CD14-positive monocyte (primary cell): ENCODE measurements at regions not wholly inside any gene's neighbourhood (a gene's known extent, or its start where the extent isn't known, plus 50 kb on each side); places are given as distances from the start of the nearest gene placed in this dataset.
"Not testable (repeated sequence)": the region's sequence is repeated elsewhere in the genome, so short reads cannot be mapped to it uniquely, and the experiment has no call there.

Experiments
- DNase-seq, 3 donors: peaks; one replicate each; pipeline ENCODE4 v3.0.0-alpha.2; 2011 to 2022
- H2AFZ ChIP-seq: 2 replicates; pipeline ENCODE4 v1.6.0; 2012; ENCODE audit warnings: mild to moderate bottlenecking, low read depth, low read length, inconsistent platforms; ENCODE audit not compliant: insufficient read depth, poor library complexity, severe bottlenecking
- H3K27ac ChIP-seq, 2 donors: 1 replicate in 1 of 2; 2 replicates in 1 of 2; pipeline ENCODE4 v1.5.1; 2012 to 2013; ENCODE audit warnings: low read length in 2 of 2, control low read depth in 1 of 2, inconsistent platforms in 1 of 2, low read depth in 1 of 2, mild to moderate bottlenecking in 1 of 2
- H3K27me3 ChIP-seq, 2 donors: one replicate each; pipeline versions ENCODE4 v1.6.0 to v1.6.1; 2011 to 2013; ENCODE audit warnings: low read length in 2 of 2; ENCODE audit not compliant: control insufficient read depth in 2 of 2, insufficient read depth in 2 of 2
- H3K36me3 ChIP-seq, 2 donors: replicated peaks in 1 of 2; 1 replicate in 1 of 2; 2 replicates in 1 of 2; pipeline versions ENCODE4 v1.5.1 to v1.6.1; 2012 to 2013; ENCODE audit warnings: low read length in 2 of 2, control low read depth in 1 of 2, inconsistent platforms in 1 of 2, mild to moderate bottlenecking in 1 of 2; ENCODE audit not compliant: insufficient read depth in 2 of 2, control insufficient read depth in 1 of 2
- H3K4me1 ChIP-seq, 2 donors: 1 replicate in 1 of 2; 2 replicates in 1 of 2; pipeline versions ENCODE4 v1.5.1 to v1.6.1; 2012 to 2013; ENCODE audit warnings: low read length in 2 of 2, control low read depth in 1 of 2, inconsistent platforms in 1 of 2, mild to moderate bottlenecking in 1 of 2, moderate library complexity in 1 of 2; ENCODE audit not compliant: insufficient read depth in 2 of 2, control insufficient read depth in 1 of 2
- H3K4me2 ChIP-seq: replicated peaks from 2 replicates; pipeline ENCODE3; 2012; ENCODE audit warnings: low read length, moderate library complexity, mild to moderate bottlenecking; ENCODE audit not compliant: poor library complexity, severe bottlenecking; ENCODE audit errors: extremely low read depth
- H3K4me3 ChIP-seq, 3 experiments: fragments of 200-600 bp in 1 of 3; sonication (generic) in 1 of 3; replicated peaks in 1 of 3; 1 replicate in 2 of 3; 2 replicates in 1 of 3; pipeline ENCODE4 v1.5.1; 2011 to 2013; ENCODE audit warnings: low read length in 3 of 3, mild to moderate bottlenecking in 3 of 3, control low read depth in 2 of 3, low read depth in 2 of 3, inconsistent platforms in 1 of 3, moderate library complexity in 1 of 3
- H3K79me2 ChIP-seq: 2 replicates; pipeline ENCODE4 v1.6.0; 2012; ENCODE audit warnings: mild to moderate bottlenecking, control low read depth, inconsistent platforms, low read length, moderate library complexity; ENCODE audit not compliant: insufficient read depth
- H3K9ac ChIP-seq: 2 replicates; pipeline ENCODE4 v1.6.0; 2017; ENCODE audit warnings: low read length, mild to moderate bottlenecking; ENCODE audit not compliant: insufficient read depth, poor library complexity, severe bottlenecking
- H3K9me3 ChIP-seq, 2 donors: replicated peaks in 1 of 2; 1 replicate in 1 of 2; 2 replicates in 1 of 2; pipeline versions ENCODE4 v1.5.1 to v1.6.1; 2012 to 2013; ENCODE audit warnings: low read length in 2 of 2, control low read depth in 1 of 2; ENCODE audit not compliant: control insufficient read depth in 1 of 2, insufficient read depth in 1 of 2
- H4K20me1 ChIP-seq: 2 replicates; pipeline ENCODE4 v1.6.0; 2012; ENCODE audit warnings: mild to moderate bottlenecking, low read length, control low read depth, moderate library complexity; ENCODE audit not compliant: insufficient read depth
- H3K27ac Mint-ChIP-seq, 7 donors: one replicate each; pipeline ENCODE4 v1.8.0; 2020; ENCODE audit warnings: mild to moderate bottlenecking in 7 of 7, mixed read lengths in 7 of 7, moderate library complexity in 6 of 7, inconsistent platforms in 2 of 7
- H3K27me3 Mint-ChIP-seq, 3 donors: one replicate each; pipeline ENCODE4 v1.8.0; 2021 to 2022; ENCODE audit warnings: low read depth in 3 of 3, mild to moderate bottlenecking in 3 of 3, mixed read lengths in 3 of 3, moderate library complexity in 3 of 3, inconsistent platforms in 1 of 3
- H3K36me3 Mint-ChIP-seq, 2 donors: one replicate each; pipeline ENCODE4 v1.8.0; 2020; ENCODE audit warnings: mixed read lengths in 2 of 2, inconsistent platforms in 1 of 2, mild to moderate bottlenecking in 1 of 2
- H3K4me1 Mint-ChIP-seq: one replicate; pipeline ENCODE4 v1.8.0; 2020; ENCODE audit warnings: mild to moderate bottlenecking, mixed read lengths
- H3K4me3 Mint-ChIP-seq, 2 donors: one replicate each; pipeline ENCODE4 v1.8.0; 2020; ENCODE audit warnings: mild to moderate bottlenecking in 2 of 2, mixed read lengths in 2 of 2, moderate library complexity in 1 of 2
- H3K9me3 Mint-ChIP-seq, 7 donors: one replicate each; pipeline ENCODE4 v1.8.0; 2020 to 2022; ENCODE audit warnings: mixed read lengths in 7 of 7, mild to moderate bottlenecking in 6 of 7, moderate library complexity in 6 of 7, inconsistent platforms in 2 of 7
- CTCF ChIP-seq: fragments of 200-600 bp; IDR thresholded peaks from one replicate; pipeline ENCODE4 v1.8.0; 2022; ENCODE audit warnings: antibody characterized with exemption, mild to moderate bottlenecking
- WGBS: methylation state at CpG from one replicate; pipeline ENCODE4 v1.1.5; 2013; ENCODE audit warnings: missing lambda C conversion rate; ENCODE audit not compliant: insufficient coverage; 5-methylcytosine and 5-hydroxymethylcytosine counted together
- intact Hi-C, 2 donors: fragments of 100-400 bp; cut with micrococcal nuclease; formaldehyde crosslinking; loops; one replicate each; pipeline versions ENCODE4 v1.15.0 to v1.15.1; 2023

- no peaks in the 10 kb centered on the region for H3K36me3 Mint-ChIP-seq
- H3K27me3 Mint-ChIP-seq = no peaks in the 10 kb centered on the region
- Histone ChIP-seq H3K4me2 (no peak overlapping the region), H4K20me1 (no peaks in the 10 kb centered on the region), H3K4me1 (no peaks in the 10 kb centered on the region), H3K4me3 (no peak overlapping the region), H3K9me3 (peaks cover 0 to 4% of the 10 kb centered on the region in 2 donors), H3K27me3 (no peaks in the 10 kb centered on the region), H3K27ac (no peak overlapping the region), H2AFZ (no peak overlapping the region), H3K9ac (no peak overlapping the region), H3K36me3 (no peaks in the 10 kb centered on the region), H3K79me2 (no peaks in the 10 kb centered on the region)
- TF ChIP-seq CTCF = no peak
- no peaks in the 10 kb centered on the region for H3K4me1 Mint-ChIP-seq
- no peak overlapping the region for H3K4me3 Mint-ChIP-seq
- DNase-seq = no peak
- WGBS = 100% methylated on average over 2 of the region's 4 CpGs
- no peak overlapping the region for H3K27ac Mint-ChIP-seq
- H3K9me3 Mint-ChIP-seq = peaks cover 0 to 10% (median 4%) of the 10 kb centered on the region in 7 donors
- intact Hi-C loops = no loop called here
Measured at GRCh38 chr3:118530350-118530922, 504.2 kb downstream of the IGSF11 start.

GRCh38 chr3:118530927-118531356, 503.7 kb downstream of the IGSF11 start:
- H3K27ac Mint-ChIP-seq, H3K9ac ChIP-seq, H3K9me3 Mint-ChIP-seq, H3K27ac ChIP-seq, H3K27me3 ChIP-seq, DNase-seq, H3K4me3 Mint-ChIP-seq, H2AFZ ChIP-seq, H3K36me3 Mint-ChIP-seq, H4K20me1 ChIP-seq, H3K4me1 ChIP-seq, H3K27me3 Mint-ChIP-seq, H3K36me3 ChIP-seq, H3K4me3 ChIP-seq, H3K4me2 ChIP-seq, H3K79me2 ChIP-seq, H3K9me3 ChIP-seq, intact Hi-C loops, H3K4me1 Mint-ChIP-seq: not testable (repeated sequence)
